ENCODE measurements at regions not wholly inside any gene's neighbourhood (a gene's known extent, or its start where the extent isn't known, plus 50 kb on each side); places are given as distances from the start of the nearest gene placed in this dataset.
"Not testable (repeated sequence)": the region's sequence is repeated elsewhere in the genome, so short reads cannot be mapped to it uniquely, and the experiment has no call there.

DNA sequence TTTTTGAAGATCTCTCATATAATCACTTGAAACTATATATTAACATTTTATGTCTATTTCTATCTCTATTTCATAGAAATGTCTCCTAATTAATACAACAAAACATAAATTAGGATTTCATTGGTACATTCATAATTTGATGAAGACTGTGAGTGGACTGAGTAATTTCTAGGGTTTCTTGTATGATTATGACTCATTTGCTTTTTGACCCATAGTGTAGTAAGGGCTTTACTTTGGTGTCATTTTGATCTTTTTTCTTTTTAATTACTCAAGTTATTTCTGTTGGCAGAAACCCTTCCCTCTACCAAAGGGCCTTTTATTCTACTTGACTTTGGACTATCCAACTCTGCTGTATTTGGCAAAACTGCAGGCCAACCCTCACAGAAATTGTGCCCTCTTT, 207.9 kb upstream of the MAGEB16 start:
- DNase-seq (ENCODE audit: extremely low read depth, low read depth) = no peak

DNA sequence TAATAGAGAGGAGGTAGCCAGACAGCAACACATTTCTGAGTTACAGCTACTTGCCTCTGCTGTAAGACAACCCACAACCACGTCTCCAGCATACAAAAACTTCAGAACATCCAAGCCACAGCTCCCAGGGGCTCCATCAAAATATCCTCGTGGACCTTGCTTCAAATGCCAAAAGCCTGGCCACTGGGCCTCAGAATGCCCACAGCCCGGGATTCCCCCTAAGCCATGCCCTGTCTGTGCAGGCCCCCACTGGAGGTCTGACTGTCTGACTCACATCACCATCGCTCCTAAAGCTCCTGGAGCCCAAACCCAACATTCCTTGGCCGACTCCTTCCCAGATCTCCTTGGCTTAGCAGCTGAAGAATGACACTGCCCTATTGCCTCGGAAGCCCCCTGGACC, 186.6 kb upstream of the MAGEB16 start:
- DNase-seq (ENCODE audit: extremely low read depth, low read depth) = not testable (repeated sequence)

DNA sequence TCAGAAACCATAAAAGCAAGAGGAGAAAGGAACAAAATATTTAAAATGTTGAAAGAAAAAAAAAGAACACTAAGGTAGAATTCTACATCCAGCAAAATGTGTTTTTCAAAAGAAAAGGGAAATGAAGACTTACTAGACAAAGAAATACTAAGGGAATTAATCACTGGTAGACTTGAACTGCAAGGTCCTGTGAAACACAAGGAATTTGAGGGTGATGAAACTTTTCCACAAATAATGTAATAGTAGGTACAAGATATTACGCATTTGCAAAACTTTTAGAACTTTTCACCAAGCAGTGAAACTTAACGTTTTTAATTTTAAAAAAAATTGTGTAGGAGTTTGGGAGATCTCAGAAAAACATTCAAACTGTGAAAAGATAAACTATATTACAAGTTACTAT, 180.3 kb upstream of the MAGEB16 start:
- DNase-seq (ENCODE audit: extremely low read depth, low read depth) = no peak

DNA sequence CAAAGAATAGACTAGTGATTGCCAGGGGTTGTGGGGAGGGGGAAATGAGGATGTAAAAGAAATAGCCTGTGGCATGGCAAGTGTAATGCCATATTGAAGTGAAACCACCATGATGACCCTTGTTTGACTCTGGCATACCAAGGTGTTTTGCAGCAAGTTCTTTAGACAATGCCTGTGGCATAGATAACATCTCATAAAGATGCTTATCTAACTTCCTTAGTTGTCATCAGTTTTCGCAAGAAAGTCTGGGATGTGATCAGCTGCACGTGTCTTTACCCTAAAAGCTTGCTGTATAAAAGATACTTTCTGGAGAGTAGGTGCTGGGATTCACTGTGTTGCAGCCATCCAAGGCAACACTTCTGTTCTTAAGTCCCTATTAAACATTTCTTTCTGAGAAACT, 176.1 kb upstream of the MAGEB16 start:
- DNase-seq (ENCODE audit: extremely low read depth, low read depth) = no peak

DNA sequence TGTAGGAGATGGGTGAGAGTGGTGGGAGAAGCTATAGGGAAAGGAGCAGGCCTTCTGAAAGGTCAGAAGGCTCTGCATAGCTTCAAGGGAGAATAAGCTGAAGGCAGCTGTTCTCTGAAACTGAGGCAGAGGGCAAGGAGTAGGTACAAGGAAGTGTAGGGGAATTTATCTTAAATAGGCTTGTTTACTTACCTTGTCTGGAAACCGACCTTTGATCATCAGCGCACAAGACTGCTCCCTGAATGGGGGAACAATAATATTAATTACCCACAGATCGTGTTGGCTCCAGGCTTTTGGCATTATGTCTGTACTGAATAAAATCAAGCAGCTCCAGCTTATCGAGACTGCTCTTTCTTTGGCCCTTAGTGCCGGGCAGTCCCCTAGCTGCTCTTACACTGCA, 175.5 kb upstream of the MAGEB16 start:
- DNase-seq (ENCODE audit: extremely low read depth, low read depth) = no peak

DNA sequence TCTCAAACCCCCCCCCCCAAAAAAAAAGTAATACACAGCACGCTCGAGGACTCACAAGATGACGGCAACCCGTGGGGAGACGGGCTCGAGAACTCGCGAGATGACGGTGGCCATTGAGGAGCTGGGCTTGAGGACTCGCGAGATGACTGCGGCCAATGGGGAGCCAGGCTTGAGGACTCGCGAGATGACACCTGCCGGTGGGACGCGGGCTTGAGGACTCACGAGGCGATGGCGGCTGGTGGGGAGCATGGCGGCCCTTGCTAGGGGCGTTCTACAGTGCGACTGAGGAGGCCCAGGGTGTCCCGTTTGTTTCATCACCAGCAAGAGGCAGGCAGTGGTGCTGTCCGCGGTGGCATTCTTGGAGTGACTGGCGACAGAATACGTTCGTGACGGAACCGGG, 172.4 kb upstream of the MAGEB16 start:
- no peak for DNase-seq (ENCODE audit: extremely low read depth, low read depth)

DNA sequence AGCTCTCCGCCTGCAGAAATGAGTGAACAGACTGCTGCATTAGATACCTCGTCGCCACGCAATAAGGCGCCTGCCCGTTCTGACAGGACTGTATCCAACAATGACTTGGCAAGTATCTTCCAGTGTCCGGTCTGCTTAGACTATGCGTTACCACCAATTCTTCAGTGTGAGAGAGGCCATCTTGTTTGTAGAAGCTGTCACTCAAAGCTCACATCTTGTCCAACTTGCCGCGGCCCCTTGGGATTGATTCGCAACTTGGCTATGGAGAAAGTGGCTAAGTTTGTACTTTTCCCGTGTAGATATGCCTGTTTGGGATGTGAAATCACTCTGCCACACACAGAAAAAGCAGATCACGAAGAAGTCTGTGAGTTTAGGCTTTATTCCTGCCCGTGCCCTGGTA, 172.0 kb upstream of the MAGEB16 start:
- DNase-seq (ENCODE audit: extremely low read depth, low read depth) = no peak

DNA sequence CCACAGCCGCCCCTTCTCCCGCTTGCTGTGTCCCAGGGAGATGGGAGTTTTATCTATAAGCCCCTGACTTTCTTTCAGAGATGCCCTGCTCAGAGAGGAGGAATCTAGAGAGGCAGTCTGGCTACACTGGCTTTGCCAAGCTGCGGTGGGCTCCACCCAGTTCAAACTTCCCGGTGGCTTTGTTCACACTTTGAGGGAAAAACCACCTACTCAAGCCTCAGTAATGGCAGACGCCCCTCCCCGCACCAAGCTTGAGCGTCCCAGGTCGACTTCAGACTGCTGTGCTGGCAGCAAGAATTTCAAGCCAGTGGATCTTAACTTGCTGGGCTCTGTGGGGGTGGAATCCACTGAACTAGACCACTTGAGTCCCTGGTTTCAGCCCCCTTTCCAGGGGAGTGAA, 162.2 kb upstream of the MAGEB16 start:
- not testable (repeated sequence) for DNase-seq (ENCODE audit: extremely low read depth, low read depth)

DNA sequence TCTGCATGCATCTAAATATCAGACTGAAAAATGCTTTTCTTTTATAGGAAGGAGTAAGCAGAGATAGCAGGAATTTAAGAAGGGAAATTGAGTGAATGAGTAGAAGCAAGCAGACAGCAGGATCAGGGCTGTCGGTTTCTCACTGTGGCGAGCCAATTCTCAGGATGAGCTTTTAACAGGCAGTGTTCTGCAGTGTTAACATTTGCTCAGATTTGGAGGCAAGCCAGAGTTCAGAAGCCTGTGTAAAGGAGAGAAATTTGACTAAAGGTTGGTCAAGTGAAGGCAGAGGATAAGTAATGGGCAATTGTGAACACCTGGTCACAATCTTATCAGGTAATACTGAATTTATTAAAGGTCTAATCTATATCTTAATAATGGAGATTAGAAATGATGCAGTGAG, 133.3 kb upstream of the MAGEB16 start:
- DNase-seq (ENCODE audit: extremely low read depth, low read depth) = no peak

DNA sequence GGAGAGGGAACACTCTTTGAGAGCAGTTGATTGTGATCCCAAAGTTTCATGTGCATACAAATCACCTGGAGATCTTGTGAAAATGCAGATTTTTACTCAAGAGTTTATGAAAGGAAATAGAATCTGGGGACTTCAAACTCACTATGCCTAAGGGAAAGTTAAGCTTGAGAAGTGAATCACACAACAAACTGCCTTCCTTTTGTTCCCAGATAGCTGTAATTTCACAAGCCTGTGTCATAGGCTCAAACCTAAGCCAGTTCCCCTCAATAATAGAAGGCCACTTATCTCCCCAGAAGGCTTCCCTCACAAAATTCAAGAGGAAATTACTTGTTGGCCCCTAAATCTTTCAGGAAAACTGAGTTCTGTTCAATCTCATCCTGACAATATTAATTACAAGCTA, 132.8 kb upstream of the MAGEB16 start:
- no peak for DNase-seq (ENCODE audit: extremely low read depth, low read depth)

DNA sequence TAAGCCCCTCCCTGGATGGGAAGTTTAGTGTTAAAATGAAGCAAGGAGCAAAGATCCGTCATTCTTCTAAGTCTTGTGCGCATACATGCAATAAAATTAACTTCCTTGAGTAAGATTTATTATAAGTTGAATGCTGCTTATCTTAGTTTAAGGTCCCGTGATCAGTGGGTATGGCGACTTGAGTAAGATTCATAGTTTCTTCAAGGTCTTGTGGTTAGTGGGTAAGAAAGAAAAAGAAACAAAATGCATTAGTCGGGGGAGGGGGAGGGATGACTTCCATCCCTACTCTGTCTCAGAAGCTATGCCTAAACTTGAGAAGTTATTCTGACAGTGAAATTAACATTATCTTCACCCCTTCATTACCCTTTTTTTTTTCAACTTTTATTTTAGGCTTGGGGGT, 127.3 kb upstream of the MAGEB16 start:
- no peak for DNase-seq (ENCODE audit: extremely low read depth, low read depth)

DNA sequence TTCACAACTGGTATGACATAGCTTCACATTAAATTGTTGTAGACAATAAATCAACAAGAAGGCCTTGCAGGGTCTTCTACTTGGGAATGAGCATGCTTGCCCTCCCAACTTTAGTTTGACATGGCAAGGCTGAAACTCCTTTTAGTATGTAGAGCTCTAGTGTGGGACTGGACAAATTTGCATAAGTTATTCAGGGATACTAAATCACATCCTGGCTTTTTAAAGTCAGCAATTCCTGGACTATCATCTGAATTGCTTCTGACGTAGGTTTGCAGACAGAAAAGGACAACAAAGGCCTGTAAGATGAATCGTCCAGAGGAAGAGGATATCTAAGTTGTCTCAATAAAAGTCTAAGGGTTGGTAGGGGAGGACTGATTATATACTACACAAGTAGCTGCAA, 123.0 kb upstream of the MAGEB16 start:
- DNase-seq (ENCODE audit: extremely low read depth, low read depth) = no peak

DNA sequence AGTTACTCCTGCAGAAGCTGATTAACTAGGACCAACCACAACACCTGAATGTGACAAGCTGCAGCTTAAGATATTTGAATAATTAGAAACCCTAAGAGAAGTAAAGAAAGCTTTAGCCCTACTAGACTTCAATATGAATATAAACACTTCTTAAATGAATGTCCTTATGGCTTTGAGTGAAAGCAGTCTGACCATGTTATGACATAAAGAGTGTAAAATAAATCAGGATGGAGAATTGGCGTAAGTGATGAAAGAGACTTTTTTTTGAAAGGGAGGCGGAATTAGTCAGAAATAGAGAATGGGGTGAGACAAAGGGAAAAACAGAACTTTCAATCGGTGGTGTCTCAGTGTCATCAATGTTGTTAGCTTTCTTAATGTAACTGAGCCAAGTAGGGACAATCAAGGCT, 117.2 kb upstream of the MAGEB16 start:
- DNase-seq (ENCODE audit: extremely low read depth, low read depth) = no peak

DNA sequence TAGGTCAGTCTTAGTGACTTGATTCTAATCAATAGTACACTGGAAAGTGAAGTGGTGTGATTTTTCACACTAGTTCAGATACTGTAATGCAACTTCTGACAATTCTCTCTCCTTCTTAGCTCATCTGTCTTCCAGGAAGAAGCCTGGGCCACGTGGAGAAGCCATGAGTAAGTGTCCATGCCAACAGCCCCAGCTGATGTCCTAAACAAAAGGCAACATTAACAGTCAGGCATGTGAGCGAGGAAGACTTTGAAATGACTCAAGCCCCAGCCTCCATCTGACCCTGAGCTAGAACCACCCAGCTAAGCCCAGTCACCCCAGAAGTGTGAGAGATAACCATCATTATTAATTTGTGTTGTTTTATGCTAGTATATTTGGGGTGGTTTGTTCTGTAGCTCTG, 115.7 kb upstream of the MAGEB16 start:
- no peak for DNase-seq (ENCODE audit: extremely low read depth, low read depth)

DNA sequence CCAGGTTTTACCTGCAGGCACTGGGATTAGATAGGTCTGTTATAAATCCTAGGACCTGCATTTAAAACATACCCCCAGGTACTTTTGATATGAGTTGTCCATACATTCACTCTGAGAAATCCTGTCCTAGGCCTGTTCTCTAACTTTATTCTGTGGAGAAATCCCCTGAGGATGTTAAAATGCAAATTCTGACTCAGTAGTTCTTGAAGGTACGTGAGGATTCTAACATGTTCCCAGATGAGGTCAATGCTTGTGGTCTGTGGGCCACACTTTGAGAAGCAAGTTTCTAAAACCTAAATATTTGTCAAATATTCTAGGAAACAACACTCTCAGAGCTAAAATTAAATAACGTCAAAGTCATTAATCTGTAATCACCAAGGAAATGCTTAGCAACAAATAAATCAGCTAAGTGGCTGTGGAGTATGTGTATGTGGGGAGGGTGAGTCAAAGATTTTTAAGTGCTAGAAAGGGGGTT, 101.3 kb upstream of the MAGEB16 start:
- DNase-seq (ENCODE audit: extremely low read depth, low read depth) = no peak

DNA sequence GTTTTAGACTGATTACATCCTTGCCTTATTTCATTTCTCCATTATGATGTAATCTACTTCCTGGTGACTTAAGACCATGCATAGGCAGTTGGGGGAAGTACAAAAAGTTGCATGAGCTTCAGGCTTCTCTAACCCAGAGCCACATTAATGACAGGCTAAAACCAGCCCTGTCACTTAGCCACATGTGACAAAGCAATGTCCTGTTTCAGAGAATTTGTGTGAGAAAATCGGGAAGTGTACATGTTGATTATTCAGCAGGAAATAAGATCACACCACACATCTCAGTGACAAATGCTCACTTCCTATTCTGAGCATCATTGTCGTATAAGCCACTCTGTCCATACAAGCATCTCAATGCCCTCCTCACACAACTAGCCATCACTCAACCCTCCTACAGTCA, 98.5 kb upstream of the MAGEB16 start:
- DNase-seq (ENCODE audit: extremely low read depth, low read depth) = no peak

DNA sequence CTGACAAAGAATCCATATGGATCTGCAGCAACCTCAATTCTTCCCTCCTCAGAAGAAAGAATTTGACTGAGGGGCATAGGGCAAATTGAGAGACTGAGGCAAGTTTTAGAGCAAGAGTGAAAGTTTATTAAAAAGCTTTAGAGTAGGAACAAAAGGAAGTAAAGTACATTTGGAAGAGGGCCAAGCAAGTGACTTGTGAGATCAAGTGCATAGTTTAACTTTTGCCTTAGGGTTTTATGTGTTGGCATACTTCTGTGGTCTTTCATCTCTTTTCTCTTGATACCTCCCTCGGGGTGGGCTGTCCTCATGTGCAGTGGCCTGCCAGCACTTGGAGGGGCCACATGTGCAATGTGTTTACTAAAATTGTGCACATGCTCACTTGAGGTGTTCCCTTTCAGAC, 98.0 kb upstream of the MAGEB16 start:
- no peak for DNase-seq (ENCODE audit: extremely low read depth, low read depth)

DNA sequence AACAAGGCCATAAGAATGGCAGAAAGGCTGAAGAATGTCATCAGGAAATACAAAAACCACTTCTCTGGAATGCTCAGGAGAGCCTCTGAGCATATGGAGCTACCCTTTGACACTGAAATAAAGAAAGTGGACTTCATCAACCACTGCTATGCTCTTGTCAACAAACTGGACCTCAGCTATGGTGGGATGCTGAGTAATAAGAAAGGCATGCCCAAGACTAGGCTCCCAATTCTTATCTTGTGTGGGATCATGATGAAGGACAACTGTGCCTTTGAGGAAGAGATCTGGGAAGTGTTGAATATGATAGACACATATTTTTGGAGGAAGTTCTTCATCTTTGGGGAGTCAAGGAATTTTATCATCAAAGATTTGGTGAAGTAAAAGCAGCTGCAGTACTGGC, 86.9 kb upstream of the MAGEB16 start:
- no peak for DNase-seq (ENCODE audit: extremely low read depth, low read depth)

DNA sequence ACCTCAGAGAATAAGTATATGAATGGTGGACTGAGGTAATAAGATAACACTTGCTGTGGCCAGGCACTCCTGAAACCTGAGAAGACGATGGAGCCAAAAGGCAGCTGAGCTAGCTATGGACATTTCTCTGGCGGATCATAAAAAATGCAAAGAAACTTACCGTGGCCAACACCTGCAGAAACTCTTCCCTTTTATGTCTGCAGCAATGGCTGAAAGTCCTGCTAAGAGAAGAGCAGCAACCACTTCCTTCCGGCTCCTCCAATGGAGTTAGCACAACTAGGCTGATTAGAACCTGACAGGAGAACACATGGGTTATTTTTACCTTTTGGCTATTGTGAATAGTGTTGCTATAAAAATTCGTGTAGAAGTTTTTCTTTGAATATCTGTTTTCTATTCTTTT, 76.0 kb upstream of the MAGEB16 start:
- no peak for DNase-seq (ENCODE audit: extremely low read depth, low read depth)

DNA sequence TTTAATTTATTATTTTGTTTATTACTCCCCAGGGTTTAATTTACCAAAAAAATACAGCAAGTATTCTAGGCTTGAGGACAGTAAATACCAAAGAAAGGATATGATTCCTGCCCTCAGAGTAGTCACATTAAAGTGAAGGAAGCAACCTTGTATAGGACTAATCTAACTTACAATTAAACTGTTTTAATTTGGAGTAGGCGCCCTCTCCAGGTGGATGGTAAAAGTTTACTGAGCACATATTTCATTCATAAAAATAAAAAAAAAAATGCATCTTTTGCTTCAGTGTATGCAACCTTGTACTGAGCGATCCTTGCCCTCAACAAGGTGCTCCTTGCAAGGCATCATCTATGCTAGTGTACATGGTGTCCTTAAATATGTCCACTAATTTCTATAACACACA, 72.0 kb upstream of the MAGEB16 start:
- DNase-seq (ENCODE audit: extremely low read depth, low read depth) = peak; percentile 6

DNA sequence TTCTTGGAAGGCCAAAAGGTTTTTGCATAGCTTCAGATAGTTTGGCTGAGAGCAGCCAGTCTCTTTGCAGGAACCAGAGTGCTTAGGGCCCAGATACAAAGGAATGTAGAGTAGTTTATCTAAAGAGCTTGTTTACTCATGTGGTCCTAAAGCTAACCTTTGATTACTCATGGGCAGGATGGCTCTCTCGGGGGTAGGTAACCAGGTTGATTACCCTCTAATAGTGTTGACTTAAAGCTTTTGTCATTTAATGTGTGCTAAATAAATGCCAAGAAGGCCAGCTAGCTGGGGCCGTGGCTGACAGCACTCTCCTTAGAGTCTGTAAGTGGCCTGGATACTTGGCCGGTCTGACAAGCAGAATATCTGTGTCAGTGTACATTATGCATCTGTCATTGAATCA, 69.7 kb upstream of the MAGEB16 start:
- no peak for DNase-seq (ENCODE audit: extremely low read depth, low read depth)

DNA sequence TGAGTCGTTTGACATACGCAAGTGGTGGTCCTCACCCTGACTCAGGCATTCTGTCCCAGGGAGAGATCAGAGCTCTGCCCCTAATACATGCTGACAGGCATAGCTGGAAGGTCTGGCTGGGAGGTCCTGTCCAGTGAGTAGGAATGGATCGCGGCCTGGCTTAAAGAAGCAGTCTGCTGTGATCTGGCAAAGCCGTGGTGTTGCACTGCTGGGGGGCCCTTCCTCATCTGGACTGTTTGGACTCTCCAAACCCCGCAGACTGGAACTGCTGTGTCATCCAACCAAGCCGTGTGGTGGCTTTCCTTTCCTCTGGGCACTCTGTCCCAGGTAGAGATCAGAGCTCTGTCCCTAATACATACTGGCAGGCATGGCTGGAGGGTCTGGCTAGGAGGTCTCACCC, 64.3 kb upstream of the MAGEB16 start:
- no peak for DNase-seq (ENCODE audit: extremely low read depth, low read depth)

DNA sequence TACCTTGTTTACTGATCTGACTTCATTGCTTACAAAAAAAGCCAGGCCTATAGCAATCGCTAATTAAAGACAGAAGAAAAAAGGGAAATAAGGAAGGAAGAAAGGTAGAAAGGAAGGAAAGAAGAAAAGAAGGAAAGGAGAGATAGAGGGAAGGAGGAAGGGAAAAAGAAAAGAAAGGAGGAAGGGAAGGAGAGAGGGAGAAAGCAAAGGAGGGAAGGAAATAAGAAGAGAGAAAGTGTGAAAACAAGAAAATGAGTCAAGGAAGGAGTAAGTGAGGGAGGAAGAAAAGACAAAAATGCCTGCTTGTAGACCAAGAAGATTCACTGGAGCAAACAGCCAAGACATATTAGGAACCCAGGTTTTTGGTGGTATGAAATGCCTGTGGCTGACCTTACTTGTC, 57.0 kb upstream of the MAGEB16 start:
- no peak for DNase-seq (ENCODE audit: extremely low read depth, low read depth)

DNA sequence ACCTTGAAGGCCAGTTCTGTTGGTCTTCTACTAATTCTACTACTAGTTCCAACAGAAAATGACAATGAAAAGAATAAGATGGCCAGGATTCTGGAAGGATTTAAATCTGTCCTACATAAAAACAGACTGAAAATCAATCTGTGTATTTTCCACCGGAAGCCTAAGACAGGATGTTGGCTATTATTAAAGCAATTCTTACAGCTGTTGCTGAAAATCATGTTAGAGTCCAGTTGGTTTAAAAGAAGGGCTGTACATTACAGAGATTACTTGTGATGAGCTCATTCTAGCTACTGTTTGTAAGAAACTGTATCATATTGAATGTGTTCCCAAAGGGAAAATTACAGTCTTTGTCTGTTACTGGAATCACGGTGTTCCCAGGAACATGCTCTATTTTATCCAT, 54.8 kb upstream of the MAGEB16 start:
- no peak for DNase-seq (ENCODE audit: extremely low read depth, low read depth)
